Liver (tissue), 3 donors: ENCODE measurements at regions not wholly inside any gene's neighbourhood (a gene's known extent, or its start where the extent isn't known, plus 50 kb on each side); places are given as distances from the start of the nearest gene placed in this dataset.

Source experiments
- CTCF ChIP-seq: fragments of 150-350 bp; IDR thresholded peaks from 2 replicates; pipeline ENCODE4 v1.5.1; 2017; ENCODE audit warnings: improper control_type of control experiment, low read depth, low read length; ENCODE audit not compliant: missing input control
- GABPA ChIP-seq, 2 donors: IDR thresholded peaks in 1 of 2; conservative IDR thresholded peaks in 1 of 2; 2 replicates each; pipeline ENCODE4 v1.6.1; 2016; ENCODE audit warnings: antibody characterized with exemption in 2 of 2, mild to moderate bottlenecking in 1 of 2, moderate library complexity in 1 of 2
- JUND ChIP-seq, 2 donors: IDR thresholded peaks; 2 replicates each; pipeline ENCODE4 v1.6.1; 2016; ENCODE audit warnings: antibody characterized with exemption in 2 of 2
- MAX ChIP-seq: IDR thresholded peaks from 2 replicates; pipeline ENCODE4 v1.6.1; 2016; ENCODE audit warnings: antibody characterized with exemption
- RAD21 ChIP-seq, 2 donors: IDR thresholded peaks; 2 replicates each; pipeline ENCODE4 v1.6.1; 2016; ENCODE audit warnings: antibody characterized with exemption in 2 of 2, mild to moderate bottlenecking in 2 of 2
- REST ChIP-seq: IDR thresholded peaks from 2 replicates; pipeline ENCODE4 v1.6.1; 2016; ENCODE audit warnings: antibody characterized with exemption, mild to moderate bottlenecking
- TAF1 ChIP-seq: conservative IDR thresholded peaks from 2 replicates; pipeline ENCODE4 v1.6.1; 2016; ENCODE audit warnings: antibody characterized with exemption, mild to moderate bottlenecking
- YY1 ChIP-seq: IDR thresholded peaks from 2 replicates; pipeline ENCODE4 v1.6.1; 2016; ENCODE audit warnings: antibody characterized with exemption, mild to moderate bottlenecking
- donor health status: healthy.
- donor health status: healthy.

- no peak for TF ChIP-seq CTCF
- no peak for TF ChIP-seq JUND (IDR thresholded peaks at IDR 0.05)
- TF ChIP-seq GABPA (IDR thresholded peaks at IDR 0.05 in 1 of 2, conservative IDR thresholded peaks at IDR 0.05 in 1 of 2), result no peak
- no peak for TF ChIP-seq YY1
- TF ChIP-seq REST, result no peak
- TF ChIP-seq MAX, result no peak
- TF ChIP-seq RAD21 (IDR thresholded peaks at IDR 0.05), result no peak
- TF ChIP-seq TAF1, result no peak
These were observed 150.7 kb downstream of the SST start for GRCh38 chr3:187519428-187519890.
